DOHH2 (cell line): ENCODE measurements at regions not wholly inside any gene's neighbourhood (a gene's known extent, or its start where the extent isn't known, plus 50 kb on each side); places are given as distances from the start of the nearest gene placed in this dataset.
"Not testable (repeated sequence)": the region's sequence is repeated elsewhere in the genome, so short reads cannot be mapped to it uniquely, and the experiment has no call there.

Source experiments
- EZH2phosphoT487 ChIP-seq: fragments of 200-600 bp; sonication (generic); IDR thresholded peaks from 2 replicates; pipeline ENCODE4 v1.6.1; 2017; ENCODE audit warnings: borderline replicate concordance, mild to moderate bottlenecking, antibody characterized with exemption, low read length, moderate library complexity, mixed read lengths
- TF ChIP-seq, protein P1 (sequence below): fragments of 200-600 bp; sonication (generic); IDR thresholded peaks from one replicate; pipeline ENCODE4 v1.5.1; 2014; ENCODE audit warnings: antibody characterized with exemption, mild to moderate bottlenecking, low read depth, low read length; ENCODE audit not compliant: poor library complexity, severe bottlenecking

DNA sequence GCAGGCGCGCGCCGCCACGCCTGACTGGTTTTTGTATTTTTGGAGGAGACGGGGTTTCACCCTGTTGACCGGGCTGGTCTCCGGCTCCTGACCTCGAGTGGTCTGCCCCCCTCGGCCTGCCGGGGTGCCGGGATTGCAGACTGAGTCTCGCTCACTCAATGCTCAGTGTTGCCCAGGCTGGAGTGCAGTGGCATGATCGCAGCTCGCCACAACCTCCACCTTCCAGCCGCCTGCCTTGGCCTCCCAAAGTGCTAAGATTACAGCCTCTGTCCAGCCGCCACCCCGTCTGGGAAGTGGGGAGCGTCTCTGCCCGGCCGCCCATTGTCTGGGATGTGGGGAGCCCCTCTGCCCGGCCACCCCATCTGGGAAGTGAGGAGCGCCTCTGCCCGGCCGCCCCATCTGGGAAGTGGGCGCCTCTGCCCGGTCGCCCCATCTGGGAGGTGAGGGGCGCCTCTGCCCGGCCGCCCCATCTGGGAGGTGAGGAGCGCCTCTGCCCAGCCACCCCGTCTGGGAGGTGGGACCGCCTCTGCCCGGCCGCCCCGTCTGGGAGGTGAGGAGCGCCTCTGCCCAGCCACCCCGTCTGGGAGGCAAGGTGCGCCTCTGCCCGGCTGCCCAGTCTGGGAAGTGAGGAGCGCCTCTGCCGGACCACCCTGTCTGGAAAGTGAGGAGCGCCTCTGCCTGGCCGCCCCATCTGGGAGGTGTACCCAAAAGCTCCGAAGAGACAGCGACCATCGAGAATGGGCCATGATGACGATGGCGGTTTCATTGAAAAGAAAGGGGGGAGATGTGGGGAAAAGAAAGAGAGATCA, 187.7 kb upstream of the OR13F1 start:
- not testable (repeated sequence) for TF ChIP-seq EZH2phosphoT487
- TF ChIP-seq, protein P1, sequence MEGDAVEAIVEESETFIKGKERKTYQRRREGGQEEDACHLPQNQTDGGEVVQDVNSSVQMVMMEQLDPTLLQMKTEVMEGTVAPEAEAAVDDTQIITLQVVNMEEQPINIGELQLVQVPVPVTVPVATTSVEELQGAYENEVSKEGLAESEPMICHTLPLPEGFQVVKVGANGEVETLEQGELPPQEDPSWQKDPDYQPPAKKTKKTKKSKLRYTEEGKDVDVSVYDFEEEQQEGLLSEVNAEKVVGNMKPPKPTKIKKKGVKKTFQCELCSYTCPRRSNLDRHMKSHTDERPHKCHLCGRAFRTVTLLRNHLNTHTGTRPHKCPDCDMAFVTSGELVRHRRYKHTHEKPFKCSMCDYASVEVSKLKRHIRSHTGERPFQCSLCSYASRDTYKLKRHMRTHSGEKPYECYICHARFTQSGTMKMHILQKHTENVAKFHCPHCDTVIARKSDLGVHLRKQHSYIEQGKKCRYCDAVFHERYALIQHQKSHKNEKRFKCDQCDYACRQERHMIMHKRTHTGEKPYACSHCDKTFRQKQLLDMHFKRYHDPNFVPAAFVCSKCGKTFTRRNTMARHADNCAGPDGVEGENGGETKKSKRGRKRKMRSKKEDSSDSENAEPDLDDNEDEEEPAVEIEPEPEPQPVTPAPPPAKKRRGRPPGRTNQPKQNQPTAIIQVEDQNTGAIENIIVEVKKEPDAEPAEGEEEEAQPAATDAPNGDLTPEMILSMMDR: not testable (repeated sequence)
